Activated CD8-positive, alpha-beta memory T cell treated with anti-CD3 and anti-CD28 coated beads, Interleukin-2, amount 50 U/mL, for 24 hours (primary cell): ENCODE measurements at regions not wholly inside any gene's neighbourhood (a gene's known extent, or its start where the extent isn't known, plus 50 kb on each side); places are given as distances from the start of the nearest gene placed in this dataset.
"Not testable (repeated sequence)": the region's sequence is repeated elsewhere in the genome, so short reads cannot be mapped to it uniquely, and the experiment has no call there.

Experiments used
- DNase-seq: peaks from one replicate; pipeline ENCODE4 v3.0.0-alpha.2; 2020; ENCODE audit errors: extremely low read depth

DNA sequence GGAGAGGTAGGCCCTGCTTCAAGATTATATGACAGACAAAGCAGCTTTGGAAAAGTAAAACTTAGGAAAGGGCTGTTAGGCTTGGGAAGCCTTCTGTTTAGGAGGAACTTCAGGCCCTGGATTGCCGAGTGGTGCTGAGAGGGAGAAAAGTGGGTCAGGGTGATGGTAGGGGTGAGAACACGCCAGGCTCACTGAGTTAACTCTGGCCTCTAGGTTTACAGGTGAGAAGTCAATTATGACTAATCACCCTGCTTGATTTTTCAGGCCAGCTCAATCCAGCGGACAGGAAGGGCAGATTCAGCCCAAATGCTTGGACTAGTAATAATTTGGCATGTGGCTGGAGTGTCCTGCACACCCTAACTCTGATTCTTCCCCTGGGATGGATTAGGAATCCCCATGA is 365.1 kb upstream of the LMCD1 start:
- DNase-seq, result no peak

DNA sequence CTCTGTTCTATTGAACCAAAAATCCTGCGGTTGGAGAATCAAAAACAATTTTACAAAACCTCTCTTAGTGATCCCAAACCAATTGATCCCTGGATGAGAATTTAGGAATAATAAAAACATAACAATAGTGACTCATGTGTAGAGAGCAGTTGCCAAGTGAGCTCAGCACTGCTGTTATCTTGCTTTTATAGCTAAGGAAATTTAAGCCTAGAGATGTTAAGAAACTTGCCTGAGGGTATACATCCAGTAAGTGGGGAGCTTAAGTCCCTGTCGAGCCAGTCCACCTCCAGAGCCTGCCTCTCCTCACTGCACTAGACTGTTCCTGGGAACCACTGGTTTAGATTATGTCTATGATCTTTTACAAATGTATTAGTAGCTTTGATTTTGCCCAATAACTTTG is 358.4 kb upstream of the LMCD1 start:
- DNase-seq, result no peak

DNA sequence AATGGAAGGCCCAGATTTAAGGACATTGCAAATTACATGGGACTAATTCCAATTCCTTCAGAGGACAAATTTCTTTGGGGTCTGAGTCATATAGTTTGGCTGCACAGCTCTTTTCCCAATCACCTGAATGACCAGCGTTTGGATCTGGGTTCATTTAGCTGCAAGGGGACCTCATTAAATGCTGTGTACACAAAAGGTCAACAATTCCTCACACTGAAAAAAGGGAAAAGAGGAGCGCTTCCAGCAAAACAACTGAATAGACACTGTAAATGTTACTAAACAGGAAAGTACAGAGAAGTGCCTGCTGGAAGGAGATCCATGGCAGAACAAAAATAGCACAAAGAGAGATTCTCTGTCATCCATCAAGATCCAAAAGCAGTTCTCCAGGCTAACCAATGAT is 356.0 kb upstream of the LMCD1 start:
- no peak for DNase-seq

DNA sequence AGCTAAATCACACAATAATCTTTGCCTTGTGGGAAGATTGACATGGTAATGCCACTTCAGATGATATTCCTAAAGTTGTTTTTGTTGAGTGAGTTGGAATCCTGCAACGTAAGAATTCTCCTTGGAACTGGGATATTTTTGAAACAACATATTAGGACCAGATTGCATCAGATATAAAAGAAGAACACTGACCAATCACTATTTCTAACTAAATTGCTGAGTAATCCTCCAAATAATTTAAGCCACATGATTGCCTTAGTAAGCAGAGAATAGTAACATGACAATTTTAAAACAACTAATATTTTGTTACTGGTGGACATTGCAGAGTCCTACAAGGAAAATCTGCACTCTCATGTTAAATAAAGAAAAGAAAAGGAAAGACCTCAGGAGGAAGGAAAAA is 353.9 kb upstream of the LMCD1 start:
- no peak for DNase-seq

DNA sequence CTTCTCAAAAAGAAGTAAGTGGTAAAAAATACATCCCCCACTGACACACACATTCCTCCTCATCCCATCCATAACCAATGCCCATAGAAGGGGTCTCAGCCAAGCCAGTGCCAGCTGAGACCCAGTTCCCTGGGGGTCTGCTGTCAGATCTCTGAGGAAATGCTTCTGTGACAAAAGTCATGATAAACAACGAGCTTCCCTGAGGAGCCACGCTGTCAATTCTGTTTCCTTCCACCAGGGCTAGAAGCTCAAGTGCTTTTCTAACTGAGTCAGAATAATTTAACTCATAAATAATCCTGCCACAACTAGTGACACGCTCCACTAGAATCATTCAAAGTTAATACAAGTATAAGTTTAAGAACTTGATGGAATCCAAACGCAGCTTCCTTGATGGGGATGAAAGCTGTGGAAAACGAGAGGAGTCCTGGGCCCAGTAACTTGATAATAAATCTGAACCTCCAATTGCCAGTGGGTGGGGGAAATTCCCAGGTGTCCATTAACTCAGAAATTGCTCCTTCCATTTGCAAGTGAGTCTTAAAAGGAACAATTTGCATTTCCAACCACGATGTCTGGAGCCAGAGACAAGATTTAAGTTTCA is 348.7 kb upstream of the LMCD1 start:
- no peak for DNase-seq

DNA sequence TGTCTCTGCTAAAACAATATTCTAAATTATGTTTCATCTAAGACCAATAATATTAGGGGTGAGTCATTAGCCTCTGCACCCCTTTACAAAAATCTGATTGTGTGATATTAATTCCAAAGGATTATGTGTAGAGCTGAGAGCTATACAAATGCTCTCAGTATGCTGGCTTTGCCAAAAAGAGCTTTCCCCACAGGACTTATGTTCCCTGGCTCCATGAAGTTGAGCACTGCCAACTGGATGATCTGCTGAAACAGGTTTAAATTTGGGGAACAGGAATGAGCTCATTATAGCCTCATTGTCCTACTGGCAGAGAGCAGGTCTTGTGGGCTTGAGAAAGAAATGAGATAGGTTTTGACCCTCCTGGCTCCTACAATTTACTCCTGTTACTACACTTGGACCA is 347.8 kb upstream of the LMCD1 start:
- no peak for DNase-seq

DNA sequence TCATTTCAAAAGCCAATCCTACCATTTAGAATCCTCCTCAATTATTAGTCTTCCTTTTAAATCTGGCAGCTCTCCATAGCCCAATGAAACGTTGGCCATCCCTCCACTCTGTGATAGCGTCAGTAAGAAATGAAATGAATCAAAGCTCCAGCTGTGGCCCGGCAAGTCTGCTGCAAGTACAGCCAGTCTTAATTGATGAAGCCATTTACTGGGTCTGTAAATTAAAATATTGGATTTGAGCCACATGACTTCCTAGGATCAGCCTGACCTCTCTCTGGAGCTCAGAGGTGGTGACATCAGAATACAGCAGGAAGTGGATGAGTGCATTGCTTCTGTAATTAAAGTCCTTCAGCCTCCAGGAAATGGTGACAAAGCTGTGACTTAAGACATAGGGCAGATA is 347.0 kb upstream of the LMCD1 start:
- DNase-seq, result no peak

DNA sequence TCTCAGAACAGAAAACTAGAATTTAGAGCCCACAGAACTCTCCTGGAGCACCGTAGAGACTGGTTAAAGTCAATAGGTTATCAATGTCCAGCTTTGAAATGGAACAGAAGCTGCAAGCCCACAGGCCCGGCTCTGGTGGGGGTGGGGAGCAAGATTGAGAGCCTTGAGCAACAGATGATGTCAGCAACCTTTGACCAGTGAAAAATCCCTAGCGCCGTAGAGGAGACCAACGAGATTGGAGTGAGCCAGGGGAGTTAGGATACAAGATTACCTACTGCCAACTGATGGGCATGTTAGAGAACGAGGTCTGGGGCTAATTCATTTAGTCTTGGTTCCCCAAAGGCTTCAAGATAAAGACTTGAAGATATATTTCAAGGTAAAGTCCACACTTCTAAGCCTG is 345.5 kb upstream of the LMCD1 start:
- DNase-seq, result no peak

DNA sequence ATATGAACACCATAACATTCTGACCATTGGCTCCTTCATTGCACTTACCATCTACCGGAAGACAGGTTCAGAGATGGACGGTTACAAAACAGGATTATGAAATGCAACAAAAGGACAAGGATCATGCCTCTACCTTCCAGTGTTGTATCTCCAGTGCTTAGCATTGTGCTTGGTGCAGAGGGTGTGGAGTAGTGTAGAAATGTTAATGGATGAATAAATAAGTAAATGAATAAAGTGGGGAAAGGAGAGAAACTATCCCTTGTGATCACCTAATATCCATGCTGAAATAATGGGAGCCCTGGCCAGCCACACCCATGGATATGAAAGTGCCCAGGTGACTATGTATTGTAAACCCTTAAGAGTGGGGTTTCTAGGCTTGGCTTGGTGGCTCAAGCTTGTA is 344.8 kb upstream of the LMCD1 start:
- no peak for DNase-seq

DNA sequence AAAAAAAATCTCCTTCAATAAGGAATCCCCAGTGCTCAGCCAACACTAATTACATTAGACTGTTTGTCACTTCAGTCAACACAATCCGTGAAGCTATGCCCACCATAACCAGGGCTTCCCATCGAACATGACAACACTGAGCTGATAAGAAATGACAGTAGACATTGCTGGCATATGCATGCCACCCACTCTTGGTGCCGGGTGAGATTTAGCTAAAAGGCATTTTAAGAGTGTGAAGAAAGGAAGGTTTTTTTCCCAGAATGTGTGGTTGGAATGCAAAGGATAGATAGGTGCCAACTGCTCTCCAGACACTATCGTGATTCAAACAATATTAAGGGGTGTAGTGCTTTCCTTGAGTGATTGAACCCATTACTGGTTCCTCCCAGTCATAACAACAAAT is 344.0 kb upstream of the LMCD1 start:
- no peak for DNase-seq

DNA sequence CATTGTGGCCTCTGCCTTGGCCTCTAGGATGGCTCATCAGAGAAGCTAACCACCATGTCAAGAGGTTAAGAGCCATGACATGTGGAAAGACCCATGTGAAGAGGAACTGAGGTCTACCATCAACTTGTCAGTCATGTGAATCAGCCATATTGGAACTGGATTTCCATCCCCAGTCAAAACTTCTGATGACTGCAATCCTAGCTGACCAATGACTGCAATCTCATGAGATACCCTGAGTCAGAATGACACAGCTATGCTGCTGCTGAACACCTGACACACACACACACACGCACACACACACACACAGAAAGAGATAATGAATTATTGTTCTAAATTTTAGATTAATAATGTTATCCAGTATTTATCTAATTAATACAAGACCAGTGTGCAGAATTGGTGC is 337.5 kb upstream of the LMCD1 start:
- DNase-seq, result no peak

DNA sequence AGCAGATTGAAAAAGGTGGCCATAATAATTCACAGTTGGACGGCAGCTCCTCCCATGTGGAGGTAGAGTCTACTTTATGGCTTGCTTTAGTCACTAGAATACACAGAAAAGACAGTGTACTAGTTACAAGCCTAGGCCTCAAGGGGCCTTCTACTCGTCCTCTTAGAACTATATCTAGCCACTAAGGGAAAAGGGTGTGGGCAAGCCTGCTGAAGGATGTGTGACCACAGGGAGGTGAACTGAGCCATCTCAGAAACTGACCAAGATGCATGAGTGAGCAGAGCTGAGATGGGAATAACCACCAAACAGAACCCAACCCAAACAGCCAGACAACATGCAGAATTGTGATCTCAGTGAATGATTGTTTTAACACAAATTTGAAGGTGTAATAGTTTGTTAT is 335.6 kb upstream of the LMCD1 start:
- no peak for DNase-seq

DNA sequence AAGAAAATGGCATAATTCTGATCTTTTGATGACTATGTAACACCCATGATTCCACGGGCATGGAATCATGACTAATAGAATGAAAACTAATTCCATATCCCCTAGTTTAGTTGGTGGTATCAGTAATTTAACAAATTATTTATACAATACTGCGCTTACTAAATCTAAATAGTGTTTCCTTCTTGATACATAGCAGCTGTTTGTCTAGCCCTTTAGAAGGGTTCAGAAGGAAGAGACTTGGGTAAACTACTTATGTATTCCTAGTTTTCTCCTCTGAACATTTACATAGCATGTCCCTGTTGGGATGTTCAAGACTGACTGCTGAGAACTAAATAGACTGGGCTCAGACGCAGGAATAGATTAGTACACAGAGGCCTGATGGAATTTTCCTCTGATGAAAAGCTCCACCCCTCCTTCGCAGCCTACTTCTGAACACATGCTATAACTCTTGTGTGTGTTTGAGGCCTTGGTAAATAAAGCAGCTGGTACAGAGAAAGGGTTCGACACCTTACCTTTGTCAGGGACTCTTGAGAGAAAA is 330.6 kb upstream of the LMCD1 start:
- DNase-seq, result no peak

DNA sequence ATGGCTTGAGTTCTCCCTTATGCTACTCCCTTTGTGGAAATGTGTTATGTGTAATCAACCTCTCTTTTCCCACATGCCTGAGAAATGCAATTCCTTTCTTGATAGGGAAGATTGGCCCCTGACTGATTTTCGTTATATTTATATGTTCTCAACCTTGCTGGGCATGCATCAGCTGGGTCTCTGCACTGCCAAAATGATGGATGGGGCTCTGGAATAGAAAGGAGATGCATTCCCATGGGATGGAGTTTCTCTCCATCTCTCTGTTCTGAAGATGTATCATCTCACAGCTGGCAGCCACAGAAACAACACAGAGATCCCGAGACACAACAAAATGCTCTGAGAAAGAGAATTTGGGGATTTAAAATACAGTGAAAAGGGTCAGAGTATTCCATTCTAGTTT is 327.7 kb upstream of the LMCD1 start:
- DNase-seq, result no peak

DNA sequence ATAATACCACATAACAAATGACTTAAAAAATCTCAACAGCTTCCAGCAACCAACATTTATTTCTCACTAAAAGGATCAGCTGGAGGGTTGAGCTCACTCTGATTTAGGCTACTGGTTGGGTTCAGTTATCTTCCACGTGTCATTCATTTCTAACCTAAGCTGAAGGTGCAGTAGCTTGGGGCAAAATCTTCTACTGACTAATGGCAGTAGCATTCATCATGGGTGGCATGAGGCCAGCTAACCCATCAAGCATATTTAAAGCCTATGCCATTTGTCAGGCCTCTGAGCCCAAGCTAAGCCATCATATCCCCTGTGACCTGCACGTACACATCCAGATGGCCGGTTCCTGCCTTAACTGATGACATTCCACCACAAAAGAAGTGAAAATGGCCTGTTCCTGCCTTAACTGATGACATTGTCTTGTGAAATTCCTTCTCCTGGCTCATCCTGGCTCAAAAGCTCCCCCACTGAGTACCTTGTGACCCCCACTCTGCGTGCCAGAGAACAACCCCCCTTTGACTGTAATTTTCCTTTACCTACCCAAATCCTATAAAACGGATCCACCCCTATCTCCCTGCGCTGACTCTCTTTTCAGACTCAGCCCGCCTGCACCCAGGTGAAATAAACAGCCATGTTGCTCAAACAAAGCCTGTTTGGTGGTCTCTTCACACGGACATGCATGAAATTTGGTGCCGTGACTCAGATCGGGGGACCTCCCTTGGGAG is 324.7 kb upstream of the LMCD1 start:
- DNase-seq, result not testable (repeated sequence)

DNA sequence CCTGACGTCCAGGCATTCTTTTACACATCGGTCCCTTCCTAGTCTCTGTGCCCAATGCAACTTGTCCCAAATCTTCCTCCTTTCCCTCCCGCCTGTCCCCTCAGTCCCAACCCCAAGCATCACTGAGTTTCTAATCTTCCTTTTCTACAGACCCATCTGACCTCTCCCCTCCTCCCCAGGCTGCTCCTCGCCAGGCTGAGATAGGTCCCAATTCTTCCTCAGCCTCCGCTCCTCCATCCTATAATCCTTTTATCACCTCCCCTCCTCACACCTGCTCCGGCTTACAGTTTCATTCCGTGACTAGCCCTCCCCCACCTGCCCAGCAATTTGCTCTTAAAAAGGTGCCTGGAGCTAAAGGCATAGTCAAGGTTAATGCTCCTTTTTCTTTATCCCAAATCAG is 323.1 kb upstream of the LMCD1 start:
- DNase-seq, result not testable (repeated sequence)

DNA sequence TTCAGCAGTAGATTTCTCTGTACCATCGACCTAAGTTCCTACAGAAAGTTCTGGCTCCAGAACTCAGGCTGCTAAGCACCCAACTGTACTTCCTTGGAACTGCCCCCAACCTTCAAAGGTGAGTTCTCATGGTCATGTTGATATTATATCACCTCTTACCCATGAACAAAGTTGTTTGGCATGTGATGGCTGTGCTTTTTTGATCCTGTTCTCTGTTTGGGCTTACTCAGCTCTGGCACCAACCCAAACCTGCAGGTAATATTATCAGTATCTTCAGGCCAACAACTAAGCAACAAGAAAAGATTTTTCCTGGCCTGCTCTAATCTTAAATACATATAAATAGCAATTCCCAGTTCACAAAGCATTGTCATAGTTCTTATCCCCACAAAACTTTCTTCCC is 318.7 kb upstream of the LMCD1 start:
- no peak for DNase-seq

DNA sequence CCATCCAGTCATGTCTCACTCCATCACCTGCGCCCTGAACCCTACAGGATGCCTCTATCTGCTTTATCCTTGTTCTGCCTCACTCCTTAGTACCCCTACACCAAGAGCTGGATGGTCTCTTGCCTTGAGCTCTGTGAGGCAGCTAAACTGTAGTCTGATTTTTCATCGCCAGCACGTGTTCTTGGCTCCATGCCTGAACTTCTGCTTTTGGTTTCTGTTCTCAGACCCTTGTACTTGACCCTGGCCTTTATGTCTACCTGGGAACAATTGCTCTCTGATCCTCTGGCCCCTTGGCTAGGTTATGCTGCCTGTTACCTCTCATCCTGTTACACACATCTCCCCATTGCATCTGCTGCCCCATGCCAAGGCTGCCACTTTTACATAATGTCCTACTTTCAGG is 318.0 kb upstream of the LMCD1 start:
- DNase-seq, result no peak

DNA sequence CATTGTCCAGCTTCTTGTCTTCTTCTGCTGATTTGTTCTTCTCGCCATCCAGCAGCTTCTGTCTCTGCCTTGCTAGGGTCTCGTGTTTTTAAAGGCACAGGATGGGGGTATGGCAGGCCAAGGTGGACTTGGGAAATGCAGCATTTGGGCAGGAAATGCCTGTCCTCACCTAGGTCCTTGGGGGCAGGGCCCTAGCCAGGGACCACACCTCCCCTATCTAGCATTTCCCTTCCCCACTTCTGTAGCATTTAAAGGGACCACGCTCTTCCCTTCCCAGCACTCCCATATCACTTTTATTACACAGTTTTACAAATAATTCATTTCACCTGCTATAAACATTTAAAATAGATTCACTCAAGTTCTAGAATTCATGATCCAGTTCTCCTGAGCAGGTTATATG is 315.4 kb upstream of the LMCD1 start:
- DNase-seq, result no peak

DNA sequence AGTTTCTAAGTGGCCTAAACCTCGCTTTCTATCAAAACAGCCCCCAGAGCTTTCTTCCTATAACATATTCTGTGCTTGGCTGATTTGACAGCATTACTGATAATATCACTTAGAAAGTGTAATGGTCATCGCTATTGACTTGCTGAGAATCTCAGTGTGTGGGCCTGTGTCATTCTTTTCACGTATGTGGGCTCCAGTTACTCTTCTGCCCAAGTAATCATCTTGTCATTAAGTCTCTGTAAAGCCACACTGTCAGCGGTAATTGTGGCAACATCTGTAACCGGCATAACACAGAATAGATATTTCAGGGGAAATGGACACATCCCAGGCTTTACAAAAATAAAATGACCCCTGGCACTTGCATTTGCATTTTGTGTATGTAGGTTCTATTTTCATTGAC is 313.6 kb upstream of the LMCD1 start:
- DNase-seq, result no peak

DNA sequence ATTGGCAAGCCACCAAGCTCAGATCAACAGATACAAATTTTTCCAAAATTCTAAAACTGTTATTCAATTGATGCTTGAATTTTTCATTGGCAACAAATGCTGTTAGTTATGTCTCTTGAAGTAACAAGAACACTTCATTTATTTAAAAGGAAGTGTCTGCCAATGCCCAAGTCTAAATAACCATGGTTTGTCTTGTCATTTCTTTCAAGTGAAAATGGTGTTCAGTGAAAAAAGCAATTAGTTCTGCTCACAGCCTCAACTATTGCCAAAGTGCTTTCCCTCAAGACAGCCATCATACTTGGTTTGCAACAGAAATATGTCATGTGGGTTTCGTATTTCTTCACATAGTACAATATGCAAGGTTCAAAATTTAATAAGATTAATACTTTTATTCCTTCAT is 312.6 kb upstream of the LMCD1 start:
- no peak for DNase-seq

DNA sequence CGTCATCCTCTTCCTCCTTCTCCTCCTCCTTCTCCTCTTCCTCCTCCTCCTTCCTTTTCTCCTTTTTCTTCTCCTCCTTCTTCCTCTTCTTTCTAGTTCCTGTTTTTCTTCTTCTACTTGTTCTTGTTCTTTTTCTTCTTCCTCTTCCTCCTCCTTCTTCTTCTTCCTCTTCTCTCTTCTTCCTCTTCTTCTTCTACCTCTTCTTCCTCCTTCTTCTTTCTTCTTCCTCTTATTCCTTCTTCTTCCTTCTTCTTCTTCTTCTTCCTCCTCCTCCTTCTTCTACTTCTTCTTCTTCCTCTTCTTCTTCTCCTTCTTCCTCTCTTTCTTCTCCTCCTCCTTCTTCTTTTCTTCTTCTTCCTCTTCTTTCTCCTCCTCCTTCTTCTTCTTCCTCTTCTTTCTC is 310.2 kb upstream of the LMCD1 start:
- no peak for DNase-seq

DNA sequence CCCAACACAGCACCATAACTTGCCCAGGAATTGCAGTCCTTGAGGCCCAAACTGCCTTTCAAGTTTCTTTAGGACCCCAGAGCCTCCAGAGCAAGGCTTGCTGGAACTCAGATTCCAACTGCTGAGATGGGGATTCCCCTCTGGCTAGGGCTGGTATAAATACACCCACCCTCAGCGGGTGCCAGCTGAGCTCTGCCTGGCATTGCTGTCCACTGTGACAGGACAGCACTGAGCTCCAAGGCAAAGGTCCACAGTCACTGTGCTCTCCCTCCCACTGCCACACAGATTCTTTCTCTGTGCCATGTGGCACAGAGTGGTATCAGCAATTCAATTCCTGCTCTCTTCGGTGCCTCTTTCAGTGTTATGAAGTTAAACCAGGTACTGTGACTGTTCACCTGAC is 304.2 kb upstream of the LMCD1 start:
- DNase-seq, result no peak

DNA sequence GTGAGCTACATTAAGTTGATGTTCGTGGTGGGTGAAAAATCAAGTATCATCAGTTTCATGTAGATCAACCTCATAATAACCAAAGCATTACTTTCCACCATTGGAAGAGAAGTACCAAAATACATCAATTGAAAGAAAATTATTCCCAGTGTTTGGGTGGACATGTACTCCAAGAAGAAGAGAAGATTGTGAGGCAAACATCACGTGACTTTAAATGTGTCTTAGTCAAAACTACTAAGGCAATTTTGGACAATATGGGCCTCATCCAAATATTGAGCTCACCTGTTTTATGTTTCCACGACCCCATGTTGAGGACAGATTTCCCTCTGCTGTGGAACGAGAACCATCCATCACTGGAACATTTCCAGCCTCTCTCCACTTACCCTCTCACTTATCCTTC is 303.0 kb upstream of the LMCD1 start:
- DNase-seq, result no peak
